ENCODE measurements at regions not wholly inside any gene's neighbourhood (a gene's known extent, or its start where the extent isn't known, plus 50 kb on each side); places are given as distances from the start of the nearest gene placed in this dataset.
"Not testable (repeated sequence)": the region's sequence is repeated elsewhere in the genome, so short reads cannot be mapped to it uniquely, and the experiment has no call there.

DNA sequence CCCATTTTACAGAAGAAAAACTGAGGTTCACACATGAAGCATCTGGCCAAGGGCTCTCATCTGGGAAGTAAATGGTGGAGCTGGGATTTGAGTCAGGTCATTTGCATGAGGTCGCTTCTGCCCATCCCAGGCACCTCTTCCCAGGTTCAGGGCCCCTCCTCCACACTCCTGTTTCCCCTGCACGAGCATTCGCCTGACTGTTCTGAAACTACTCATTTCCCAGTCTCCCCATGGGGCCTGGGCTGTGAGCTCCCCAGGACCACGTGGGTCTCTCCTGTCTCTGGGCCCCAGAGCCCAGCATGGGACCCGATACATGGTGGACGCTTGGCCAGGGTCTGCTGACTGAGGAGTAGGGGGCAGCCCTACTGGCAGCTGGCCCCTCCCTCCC is 360.8 kb downstream of the MATN1 start:
- no peaks in the 10 kb centered on the region for H3K27me3 ChIP-seq (ENCODE audit: low read depth)
- no peak overlapping the region for H3K4me3 ChIP-seq
- in situ Hi-C loops (cut with MboI; ENCODE audit: low sequenced_read_pairs): no loop called here
- H3K4me1 ChIP-seq: no peaks in the 10 kb centered on the region
- H3K9me3 ChIP-seq: no peaks in the 10 kb centered on the region
- no peaks in the 10 kb centered on the region for H3K36me3 ChIP-seq (replicated peaks)
- DNase-seq (ENCODE audit: low spot score in 2 of 2): no peak

DNA sequence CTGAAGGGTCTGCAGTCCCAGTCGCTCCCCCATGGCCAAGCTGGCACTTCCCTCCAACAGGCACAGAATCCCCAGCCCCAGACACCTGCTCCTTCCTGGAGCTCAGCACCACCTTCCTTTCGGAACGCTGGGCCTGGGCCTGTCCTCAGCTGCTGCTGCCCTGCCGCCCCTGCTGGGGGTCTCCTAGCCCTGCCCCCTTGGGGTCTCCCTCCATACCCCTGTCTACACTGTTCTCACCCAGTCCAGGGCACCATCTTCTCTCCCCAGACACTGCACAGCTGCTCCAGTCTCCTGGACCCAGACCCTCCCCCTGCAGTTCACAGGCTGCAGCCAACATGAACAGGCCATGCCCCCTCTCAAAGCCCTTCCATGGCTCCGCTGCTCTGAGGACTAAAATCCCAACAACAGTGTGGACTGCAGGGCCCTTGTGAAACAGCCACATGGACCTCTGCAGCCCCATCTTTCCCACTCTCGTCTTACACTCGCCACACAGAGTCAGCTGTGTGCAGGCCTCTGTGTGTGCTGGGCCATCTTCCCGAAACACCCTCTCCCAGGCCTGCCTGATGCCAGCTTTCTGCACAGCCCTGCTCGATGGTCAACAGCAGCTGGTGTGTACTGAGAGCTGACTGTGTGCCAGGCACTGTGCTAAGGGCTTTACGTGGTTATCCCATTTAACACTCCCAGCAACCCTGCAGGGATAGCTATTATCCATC is 361.3 kb downstream of the MATN1 start:
- H3K9me3 ChIP-seq; H3K27me3 ChIP-seq (ENCODE audit: low read depth); H3K4me1 ChIP-seq; H3K4me3 ChIP-seq; DNase-seq (ENCODE audit: low spot score in 2 of 2); in situ Hi-C loops (cut with MboI; ENCODE audit: low sequenced_read_pairs); H3K36me3 ChIP-seq (replicated peaks): not testable (repeated sequence)

DNA sequence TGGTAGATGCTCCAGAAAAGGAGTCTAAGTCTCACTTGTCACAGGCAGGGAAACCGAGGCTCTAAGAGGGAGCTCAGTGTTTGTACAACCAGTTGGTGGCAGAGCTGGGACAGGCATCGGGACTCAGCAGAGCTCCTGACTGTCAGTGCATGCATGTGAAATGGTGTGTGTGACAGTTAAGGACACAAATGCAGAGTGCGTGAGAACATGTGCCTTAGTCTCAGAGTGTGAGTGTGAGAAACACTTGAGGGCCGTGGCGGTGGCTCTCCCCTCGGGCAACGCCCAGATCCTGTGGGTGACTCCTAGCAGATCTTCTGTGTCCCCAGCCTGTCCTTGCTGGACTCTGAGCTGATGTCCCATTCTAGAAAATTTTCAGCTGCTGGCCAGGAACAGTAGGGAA is 362.6 kb downstream of the MATN1 start:
- Histone ChIP-seq H3K36me3 (replicated peaks) (no peaks in the 10 kb centered on the region), H3K4me3 (no peak overlapping the region), H3K27me3 (ENCODE audit: low read depth) (no peaks in the 10 kb centered on the region), H3K9me3 (no peaks in the 10 kb centered on the region), H3K4me1 (no peaks in the 10 kb centered on the region)
- DNase-seq (ENCODE audit: low spot score in 2 of 2): no peak
- in situ Hi-C loops (cut with MboI; ENCODE audit: low sequenced_read_pairs): no loop called here

- H3K36me3 ChIP-seq (replicated peaks): no peaks in the 10 kb centered on the region
- no peaks in the 10 kb centered on the region for H3K27me3 ChIP-seq (ENCODE audit: low read depth)
- H3K9me3 ChIP-seq: no peaks in the 10 kb centered on the region
- DNase-seq (ENCODE audit: low spot score in 2 of 2): no peak
- no peak overlapping the region for H3K4me3 ChIP-seq
- no peaks in the 10 kb centered on the region for H3K4me1 ChIP-seq
- in situ Hi-C loops (cut with MboI; ENCODE audit: low sequenced_read_pairs): no loop called here
Observed at GRCh38 chr1:30360281-30360680, 363.1 kb downstream of the MATN1 start.

GRCh38 chr1:30359539-30360220 is 363.7 kb downstream of the MATN1 start:
- in situ Hi-C loops (cut with MboI; ENCODE audit: low sequenced_read_pairs): no loop called here
- H3K36me3 ChIP-seq (replicated peaks): no peaks in the 10 kb centered on the region

GRCh38 chr1:30358500-30358899 is 364.9 kb downstream of the MATN1 start:
- in situ Hi-C loops (cut with MboI; ENCODE audit: low sequenced_read_pairs): no loop called here
- Histone ChIP-seq H3K4me3 (no peak overlapping the region), H3K36me3 (replicated peaks) (no peaks in the 10 kb centered on the region), H3K27me3 (ENCODE audit: low read depth) (no peaks in the 10 kb centered on the region), H3K4me1 (no peaks in the 10 kb centered on the region), H3K9me3 (no peaks in the 10 kb centered on the region)
- DNase-seq (ENCODE audit: low spot score in 2 of 2): no peak

More at GRCh38 chr1:30359539-30360220, 363.7 kb downstream of the MATN1 start:
- Histone ChIP-seq H3K4me1 (no peaks in the 10 kb centered on the region), H3K9me3 (no peaks in the 10 kb centered on the region), H3K4me3 (no peak overlapping the region), H3K27me3 (ENCODE audit: low read depth) (no peaks in the 10 kb centered on the region)
- no peak for DNase-seq (ENCODE audit: low spot score in 2 of 2)

- Histone ChIP-seq H3K9me3 (no peaks in the 10 kb centered on the region), H3K4me3 (no peak overlapping the region), H3K4me1 (no peaks in the 10 kb centered on the region), H3K27me3 (ENCODE audit: low read depth) (no peaks in the 10 kb centered on the region), H3K36me3 (replicated peaks) (no peaks in the 10 kb centered on the region)
- no peak for DNase-seq (ENCODE audit: low spot score in 2 of 2)
- in situ Hi-C loops (cut with MboI; ENCODE audit: low sequenced_read_pairs): no loop called here
Observed at GRCh38 chr1:30356839-30357238, 366.5 kb downstream of the MATN1 start.

DNA sequence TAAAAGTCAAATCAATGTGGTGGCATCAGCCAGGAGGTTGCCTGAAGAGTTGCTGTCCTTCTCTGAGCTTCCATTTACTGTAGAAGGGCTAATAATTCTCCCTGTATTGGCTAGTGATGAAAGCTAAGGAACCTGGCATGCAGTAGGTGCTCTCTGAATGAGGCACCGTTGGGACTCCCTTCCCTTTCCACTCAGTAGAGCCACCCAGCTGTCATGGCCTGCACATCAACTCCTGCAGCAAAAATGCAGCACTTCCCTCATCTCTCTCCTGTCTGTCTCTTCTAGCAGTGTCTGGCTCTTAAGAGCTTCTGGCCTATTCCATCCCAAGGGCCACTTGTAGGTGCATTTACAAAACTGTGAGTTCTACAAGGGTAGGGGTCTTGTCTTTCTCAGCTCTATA is 369.0 kb downstream of the MATN1 start:
- Histone ChIP-seq H3K4me3 (no peak overlapping the region), H3K27me3 (ENCODE audit: low read depth) (no peaks in the 10 kb centered on the region), H3K9me3 (no peaks in the 10 kb centered on the region), H3K36me3 (replicated peaks) (no peaks in the 10 kb centered on the region), H3K4me1 (no peaks in the 10 kb centered on the region)
- in situ Hi-C loops (cut with MboI; ENCODE audit: low sequenced_read_pairs): no loop called here
- no peak for DNase-seq (ENCODE audit: low spot score in 2 of 2)

DNA sequence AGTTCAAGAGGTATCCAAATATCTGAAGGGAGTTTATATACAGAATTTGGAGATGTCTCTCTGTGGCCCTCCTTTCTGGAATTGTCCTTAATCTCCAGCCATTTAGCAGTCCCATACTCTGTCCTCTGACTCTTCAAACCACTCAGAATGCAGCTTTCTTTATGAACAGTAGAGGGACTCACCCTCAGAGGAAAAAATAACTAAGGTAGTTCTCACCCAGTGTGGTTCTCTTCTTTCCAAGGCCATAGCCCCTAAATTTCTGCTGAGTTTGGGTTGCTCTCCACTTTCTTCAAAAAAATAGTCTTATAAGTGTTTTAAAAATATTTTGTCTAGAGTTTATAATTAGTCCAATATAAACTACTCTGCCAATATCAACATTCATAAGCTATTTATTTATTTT is 369.7 kb downstream of the MATN1 start:
- H3K4me3 ChIP-seq: no peak overlapping the region
- no peak for DNase-seq (ENCODE audit: low spot score in 2 of 2)
- no peaks in the 10 kb centered on the region for H3K4me1 ChIP-seq
- no peaks in the 10 kb centered on the region for H3K9me3 ChIP-seq
- in situ Hi-C loops (cut with MboI; ENCODE audit: low sequenced_read_pairs): no loop called here
- no peaks in the 10 kb centered on the region for H3K27me3 ChIP-seq (ENCODE audit: low read depth)
- no peaks in the 10 kb centered on the region for H3K36me3 ChIP-seq (replicated peaks)

- no peak for DNase-seq (ENCODE audit: low spot score in 2 of 2)
- in situ Hi-C loops (cut with MboI; ENCODE audit: low sequenced_read_pairs): no loop called here
- Histone ChIP-seq H3K4me1 (no peaks in the 10 kb centered on the region), H3K4me3 (no peak overlapping the region), H3K27me3 (ENCODE audit: low read depth) (peaks cover 13% of the 10 kb centered on the region), H3K9me3 (no peaks in the 10 kb centered on the region; the same call in 1 of the 2 replicates), H3K36me3 (replicated peaks) (no peaks in the 10 kb centered on the region)
Observed at GRCh38 chr1:30348147-30348546, 375.2 kb downstream of the MATN1 start.

GRCh38 chr1:30345491-30346130 is 377.8 kb downstream of the MATN1 start:
- DNase-seq (ENCODE audit: low spot score in 2 of 2): no peak
- in situ Hi-C loops (cut with MboI; ENCODE audit: low sequenced_read_pairs): no loop called here
- H3K4me3 ChIP-seq: no peak overlapping the region
- no peaks in the 10 kb centered on the region for H3K4me1 ChIP-seq
- H3K9me3 ChIP-seq: no peaks in the 10 kb centered on the region; the same call in 1 of the 2 replicates
- peaks cover 24% of the 10 kb centered on the region for H3K27me3 ChIP-seq (ENCODE audit: low read depth)
- H3K36me3 ChIP-seq (replicated peaks): no peaks in the 10 kb centered on the region

DNA sequence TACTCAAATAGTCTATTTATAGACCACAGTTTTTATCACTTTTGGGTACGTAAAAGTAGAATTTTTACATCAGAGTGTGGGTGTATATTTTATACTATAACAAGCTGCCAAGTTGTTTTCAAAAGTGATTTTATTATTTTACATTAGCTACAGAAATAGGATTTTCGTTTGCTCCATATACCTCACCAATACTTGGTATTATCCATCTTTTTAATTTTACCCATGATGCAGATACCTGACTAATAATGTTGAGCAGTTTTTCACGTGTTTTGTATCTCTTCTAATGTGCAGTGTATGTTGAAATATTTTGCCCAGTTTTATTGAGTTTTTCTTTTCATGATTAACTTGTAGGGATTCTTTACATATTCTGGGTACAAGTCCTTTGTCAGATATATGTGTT is 379.8 kb downstream of the MATN1 start:
- in situ Hi-C loops (cut with MboI; ENCODE audit: low sequenced_read_pairs): no loop called here
- no peaks in the 10 kb centered on the region for H3K4me1 ChIP-seq
- H3K4me3 ChIP-seq: no peak overlapping the region
- H3K27me3 ChIP-seq (ENCODE audit: low read depth): peaks cover 24% of the 10 kb centered on the region
- no peak for DNase-seq (ENCODE audit: low spot score in 2 of 2)
- H3K36me3 ChIP-seq (replicated peaks): no peaks in the 10 kb centered on the region
- no peaks in the 10 kb centered on the region; the same call in 1 of the 2 replicates for H3K9me3 ChIP-seq

- H3K4me3 ChIP-seq: no peak overlapping the region
Observed at GRCh38 chr1:30342535-30343141, 380.7 kb downstream of the MATN1 start.

GRCh38 chr1:30340934-30341333 is 382.5 kb downstream of the MATN1 start:
- Histone ChIP-seq H3K9me3 (no peaks in the 10 kb centered on the region; the same call in 1 of the 2 replicates), H3K4me1 (no peaks in the 10 kb centered on the region), H3K4me3 (no peak overlapping the region), H3K27me3 (ENCODE audit: low read depth) (peaks cover 24% of the 10 kb centered on the region), H3K36me3 (replicated peaks) (no peaks in the 10 kb centered on the region)
- in situ Hi-C loops (cut with MboI; ENCODE audit: low sequenced_read_pairs): no loop called here
- no peak for DNase-seq (ENCODE audit: low spot score in 2 of 2)

More at GRCh38 chr1:30342535-30343141, 380.7 kb downstream of the MATN1 start:
- no peak for DNase-seq (ENCODE audit: low spot score in 2 of 2)
- Histone ChIP-seq H3K4me1 (no peaks in the 10 kb centered on the region), H3K9me3 (no peaks in the 10 kb centered on the region; the same call in 1 of the 2 replicates), H3K27me3 (ENCODE audit: low read depth) (peaks cover 24% of the 10 kb centered on the region), H3K36me3 (replicated peaks) (no peaks in the 10 kb centered on the region)
- in situ Hi-C loops (cut with MboI; ENCODE audit: low sequenced_read_pairs): no loop called here

Measured in HAP-1 (cell line).